Tibial nerve (tissue), 4 donors: ENCODE measurements at regions not wholly inside any gene's neighbourhood (a gene's known extent, or its start where the extent isn't known, plus 50 kb on each side); places are given as distances from the start of the nearest gene placed in this dataset.

ENCODE experiments used
- DNase-seq, 2 donors: peaks; one replicate each; pipeline ENCODE4 v3.0.0-alpha.2; 2019; ENCODE audit warnings: low spot score in 2 of 2
- H3K27ac ChIP-seq, 4 donors: fragments of 200-600 bp; sonication (generic) in 3 of 4; one replicate each; pipeline ENCODE4 v1.5.1; 2017 to 2019; ENCODE audit warnings: mild to moderate bottlenecking in 1 of 4
- H3K27me3 ChIP-seq, 2 donors: fragments of 200-600 bp; sonication (generic) in 1 of 2; one replicate each; pipeline versions ENCODE4 v1.5.1 to v1.6.0; 2017 to 2019
- H3K36me3 ChIP-seq, 3 donors: fragments of 200-600 bp; sonication (generic); one replicate each; pipeline ENCODE4 v1.5.1; 2018 to 2019
- H3K4me1 ChIP-seq, 4 donors: fragments of 200-600 bp; sonication (generic) in 3 of 4; one replicate each; pipeline ENCODE4 v1.5.1; 2017 to 2019
- H3K4me3 ChIP-seq, 4 donors: fragments of 200-600 bp; sonication (generic) in 3 of 4; one replicate each; pipeline ENCODE4 v1.5.1; 2017 to 2019; ENCODE audit warnings: mild to moderate bottlenecking in 1 of 4, moderate library complexity in 1 of 4
- H3K9me3 ChIP-seq, 4 donors: fragments of 200-600 bp; sonication (generic) in 3 of 4; one replicate each; pipeline ENCODE4 v1.5.1; 2017 to 2019
- EP300 ChIP-seq, 2 donors: sonication (generic); formaldehyde crosslinking; IDR thresholded peaks; one replicate each; pipeline ENCODE4 v1.6.1; 2017; ENCODE audit warnings: antibody characterized with exemption in 2 of 2, mild to moderate bottlenecking in 1 of 2
- POLR2A ChIP-seq, 2 donors: fragments of 450-650 bp; IDR thresholded peaks; one replicate each; pipeline ENCODE4 v1.6.1; 2017; ENCODE audit warnings: antibody characterized with exemption in 2 of 2, mild to moderate bottlenecking in 2 of 2, moderate library complexity in 2 of 2
- WGBS, 2 donors: methylation state at CpG; one replicate each; pipeline ENCODE4 v1.1.5; 2018; 5-methylcytosine and 5-hydroxymethylcytosine counted together
- TF ChIP-seq, protein P1 (sequence below), 5 experiments: fragments of 200-600 bp in 3 of 5; fragments of 450-650 bp in 2 of 5; sonication (generic) in 3 of 5; IDR thresholded peaks; one replicate each; pipeline ENCODE4 v1.5.1; 2016 to 2019; ENCODE audit warnings: antibody characterized with exemption in 5 of 5, mild to moderate bottlenecking in 3 of 5, moderate library complexity in 2 of 5

DNA sequence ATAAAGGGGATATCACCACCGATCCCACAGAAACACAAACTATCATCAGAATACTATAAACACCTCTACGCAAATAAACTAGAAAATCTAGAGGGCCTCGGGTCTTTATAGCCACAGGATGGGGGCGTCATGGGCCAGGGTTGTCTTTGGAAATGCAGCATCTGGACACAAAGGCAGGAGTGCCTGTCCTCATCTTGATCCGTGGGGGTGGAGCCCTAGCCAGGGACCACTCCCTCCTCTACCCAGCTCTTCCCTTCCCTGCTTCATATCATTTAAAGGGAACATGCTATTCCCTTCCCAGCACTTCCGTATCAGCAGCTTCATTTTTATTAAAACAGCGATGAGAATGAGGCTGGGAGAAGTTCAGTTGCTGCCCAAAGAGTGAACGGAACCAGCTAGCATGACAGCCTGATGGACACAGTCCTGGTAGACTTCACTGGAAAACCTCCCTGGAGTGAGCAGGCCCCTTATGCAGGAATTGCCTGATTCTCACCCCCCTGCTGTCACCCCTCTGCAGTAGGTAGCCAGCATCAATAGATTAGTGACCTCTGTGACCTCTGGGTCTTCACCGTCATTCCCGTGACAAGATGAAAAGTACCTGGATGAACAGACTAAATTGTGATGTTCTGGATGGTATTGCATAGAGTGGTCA lies 251.4 kb upstream of the RGS6 start:
- 87 to 88% methylated on average over 10 of the region's 10 CpGs for WGBS, 2 donors
- H3K4me3 ChIP-seq, result no peak overlapping the region
- H3K27me3 ChIP-seq, result no peaks in the 10 kb centered on the region
- H3K4me1 ChIP-seq, result no peaks in the 10 kb centered on the region
- H3K9me3 ChIP-seq, result peaks cover 0 to 4% (median 0%) of the 10 kb centered on the region in 4 donors
- TF ChIP-seq, protein P1, sequence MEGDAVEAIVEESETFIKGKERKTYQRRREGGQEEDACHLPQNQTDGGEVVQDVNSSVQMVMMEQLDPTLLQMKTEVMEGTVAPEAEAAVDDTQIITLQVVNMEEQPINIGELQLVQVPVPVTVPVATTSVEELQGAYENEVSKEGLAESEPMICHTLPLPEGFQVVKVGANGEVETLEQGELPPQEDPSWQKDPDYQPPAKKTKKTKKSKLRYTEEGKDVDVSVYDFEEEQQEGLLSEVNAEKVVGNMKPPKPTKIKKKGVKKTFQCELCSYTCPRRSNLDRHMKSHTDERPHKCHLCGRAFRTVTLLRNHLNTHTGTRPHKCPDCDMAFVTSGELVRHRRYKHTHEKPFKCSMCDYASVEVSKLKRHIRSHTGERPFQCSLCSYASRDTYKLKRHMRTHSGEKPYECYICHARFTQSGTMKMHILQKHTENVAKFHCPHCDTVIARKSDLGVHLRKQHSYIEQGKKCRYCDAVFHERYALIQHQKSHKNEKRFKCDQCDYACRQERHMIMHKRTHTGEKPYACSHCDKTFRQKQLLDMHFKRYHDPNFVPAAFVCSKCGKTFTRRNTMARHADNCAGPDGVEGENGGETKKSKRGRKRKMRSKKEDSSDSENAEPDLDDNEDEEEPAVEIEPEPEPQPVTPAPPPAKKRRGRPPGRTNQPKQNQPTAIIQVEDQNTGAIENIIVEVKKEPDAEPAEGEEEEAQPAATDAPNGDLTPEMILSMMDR (IDR thresholded peaks at IDR 0.05), result no peak
- no peak for TF ChIP-seq POLR2A (IDR thresholded peaks at IDR 0.05)
- TF ChIP-seq EP300 (IDR thresholded peaks at IDR 0.05), result no peak
- DNase-seq, result no peak
- no peak overlapping the region for H3K27ac ChIP-seq
- peaks cover 0 to 29% (median 0%) of the 10 kb centered on the region in 3 donors for H3K36me3 ChIP-seq

DNA sequence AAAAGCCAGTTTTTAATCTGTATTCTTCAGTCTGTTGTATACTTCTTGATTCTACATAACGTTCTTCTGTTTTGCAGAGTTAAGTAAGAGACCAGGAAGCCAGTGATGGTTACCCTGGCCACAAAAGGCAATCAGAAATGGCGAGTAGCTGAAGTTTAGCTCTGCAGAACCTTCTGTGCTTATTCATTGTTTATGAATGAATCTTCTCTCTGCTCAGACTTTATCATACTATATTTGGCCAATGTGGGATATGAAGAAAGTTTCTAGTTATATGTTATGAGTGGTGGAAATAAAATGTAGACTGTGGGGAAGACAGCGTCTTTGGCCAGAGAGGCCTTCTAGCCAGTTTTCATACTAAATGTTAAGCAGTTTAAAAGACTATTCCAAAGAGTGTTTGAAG lies 249.9 kb upstream of the RGS6 start:
- 88 to 90% methylated on average over 3 of the region's 3 CpGs for WGBS, 2 donors
- no peak for DNase-seq
- TF ChIP-seq, protein P1 (IDR thresholded peaks at IDR 0.05), result no peak
- TF ChIP-seq EP300 (IDR thresholded peaks at IDR 0.05) (no peak), POLR2A (IDR thresholded peaks at IDR 0.05) (no peak)
- Histone ChIP-seq H3K4me1 (peaks cover 0 to 9% (median 2%) of the 10 kb centered on the region in 4 donors), H3K4me3 (no peak overlapping the region), H3K36me3 (peaks cover 0 to 28% (median 0%) of the 10 kb centered on the region in 3 donors), H3K9me3 (peaks cover 0 to 4% (median 0%) of the 10 kb centered on the region in 4 donors), H3K27me3 (no peaks in the 10 kb centered on the region), H3K27ac (no peak overlapping the region)

DNA sequence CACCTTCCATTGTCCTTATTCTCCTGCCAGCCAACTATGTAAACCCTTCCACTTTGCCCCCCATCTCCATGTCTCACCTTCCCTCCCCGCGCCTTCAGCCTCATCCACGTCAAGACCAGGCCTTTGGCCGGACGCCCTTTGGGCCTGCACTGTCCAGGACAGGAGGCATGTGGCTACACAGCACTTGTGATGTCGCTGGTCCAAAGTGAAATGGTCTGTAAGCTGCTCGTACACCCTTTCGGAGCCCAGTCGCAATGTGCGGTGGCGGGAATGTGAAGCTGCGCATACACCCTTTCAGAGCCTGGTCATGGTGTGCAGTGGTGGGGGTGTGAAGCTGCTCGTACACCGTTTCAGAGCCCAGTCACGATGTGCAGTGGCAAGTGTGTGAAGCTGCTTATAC lies 247.9 kb upstream of the RGS6 start:
- DNase-seq, result no peak
- Histone ChIP-seq H3K36me3 (peaks cover 0 to 24% (median 0%) of the 10 kb centered on the region in 3 donors), H3K4me3 (no peak overlapping the region), H3K9me3 (no peaks in the 10 kb centered on the region), H3K27ac (no peak overlapping the region), H3K27me3 (no peaks in the 10 kb centered on the region), H3K4me1 (peaks cover 0 to 17% (median 2%) of the 10 kb centered on the region in 4 donors)
- 97% methylated on average over 15 of the region's 15 CpGs for WGBS, 2 donors
- no peak for TF ChIP-seq POLR2A (IDR thresholded peaks at IDR 0.05)
- no peak for TF ChIP-seq EP300 (IDR thresholded peaks at IDR 0.05)
- TF ChIP-seq, protein P1 (IDR thresholded peaks at IDR 0.05), result no peak

DNA sequence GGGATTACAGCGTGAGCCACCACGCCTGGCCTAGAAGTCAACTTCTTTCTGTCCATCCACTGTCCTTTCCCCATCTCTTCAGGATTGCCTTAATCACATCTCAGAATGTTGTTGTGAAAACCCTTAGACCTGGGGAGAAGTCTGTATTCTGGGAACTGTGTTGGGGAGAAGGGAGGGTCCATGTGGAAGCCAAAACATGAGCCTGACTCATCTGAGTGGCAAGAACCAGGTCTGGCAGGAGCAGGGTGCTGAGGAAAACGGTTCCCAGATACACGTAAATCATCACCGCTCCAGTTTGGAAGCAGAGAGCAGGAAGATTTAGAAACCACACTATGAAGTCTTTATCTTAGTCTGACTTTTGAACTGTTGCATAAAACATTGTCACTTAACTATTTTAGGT lies 245.6 kb upstream of the RGS6 start:
- TF ChIP-seq, protein P1 (IDR thresholded peaks at IDR 0.05), result no peak
- TF ChIP-seq POLR2A (IDR thresholded peaks at IDR 0.05) (no peak), EP300 (IDR thresholded peaks at IDR 0.05) (peak in 1 of 2 donors; percentile 67)
- H3K4me1 ChIP-seq, result peaks cover 0 to 17% (median 2%) of the 10 kb centered on the region in 4 donors
- H3K9me3 ChIP-seq, result no peaks in the 10 kb centered on the region
- H3K4me3 ChIP-seq, result no peak overlapping the region
- DNase-seq, result peak in 1 of 2 donors; percentile 32
- H3K27ac ChIP-seq, result peak overlapping the region in 2 of 4 donors; percentile 56 to 75
- peaks cover 0 to 46% (median 0%) of the 10 kb centered on the region in 3 donors for H3K36me3 ChIP-seq
- 73 to 78% methylated on average over 5 of the region's 5 CpGs for WGBS, 2 donors
- H3K27me3 ChIP-seq, result no peaks in the 10 kb centered on the region

DNA sequence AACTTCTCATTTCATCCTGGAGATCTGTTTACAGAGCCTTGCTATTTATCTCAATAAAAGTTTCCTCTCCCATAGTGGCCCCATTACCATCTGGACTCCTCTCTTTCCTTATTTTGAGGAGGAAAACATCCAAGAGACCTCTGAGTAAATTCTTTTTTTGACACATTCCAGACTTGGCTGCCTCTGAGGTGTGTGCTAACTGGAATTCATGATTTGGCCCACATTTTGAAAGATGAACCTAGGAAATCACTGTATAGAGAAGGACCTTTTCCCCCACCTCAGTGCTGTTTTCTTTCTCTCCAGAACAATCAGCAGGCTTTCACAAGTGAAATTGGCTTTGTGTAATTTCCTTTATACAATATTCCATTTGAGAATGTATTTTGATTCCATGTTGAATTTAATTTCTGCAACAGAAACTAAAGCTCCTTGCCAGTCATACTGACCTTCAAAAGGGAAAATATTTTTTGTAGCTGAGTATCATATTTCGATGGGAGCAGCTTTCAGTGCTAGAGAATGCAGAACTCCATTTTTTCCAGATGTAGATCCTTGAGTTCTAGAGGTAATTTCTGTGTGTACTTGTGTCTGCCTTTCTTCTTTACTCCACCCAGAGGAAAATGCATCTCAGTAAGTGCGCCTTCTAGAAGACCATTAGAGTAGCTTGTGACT lies 244.9 kb upstream of the RGS6 start:
- Histone ChIP-seq H3K4me1 (peaks cover 0 to 22% (median 2%) of the 10 kb centered on the region in 4 donors), H3K36me3 (peaks cover 0 to 49% (median 0%) of the 10 kb centered on the region in 3 donors), H3K4me3 (no peak overlapping the region), H3K27ac (peak overlapping the region in 2 of 4 donors; percentile 56 to 75), H3K27me3 (no peaks in the 10 kb centered on the region), H3K9me3 (no peaks in the 10 kb centered on the region)
- no peak for DNase-seq
- TF ChIP-seq, protein P1 (IDR thresholded peaks at IDR 0.05), result no peak
- TF ChIP-seq POLR2A (IDR thresholded peaks at IDR 0.05), result no peak
- no peak for TF ChIP-seq EP300 (IDR thresholded peaks at IDR 0.05)
- WGBS, 2 donors, result 60% methylated on average over 2 of the region's 2 CpGs
